ENCODE measurements at regions not wholly inside any gene's neighbourhood (a gene's known extent, or its start where the extent isn't known, plus 50 kb on each side); places are given as distances from the start of the nearest gene placed in this dataset.
"Not testable (repeated sequence)": the region's sequence is repeated elsewhere in the genome, so short reads cannot be mapped to it uniquely, and the experiment has no call there.

GRCh38 chr2:13289310-13289709 is 572.6 kb downstream of the TRIB2 start:
- Histone ChIP-seq H3K4me3 (ENCODE audit: insufficient read depth, low read length) (no peak overlapping the region), H3K27ac (ENCODE audit: low read depth, low read length) (no peak overlapping the region), H3K4me1 (ENCODE audit: insufficient read depth, low read length) (no peaks in the 10 kb centered on the region), H3K4me2 (ENCODE audit: insufficient read depth, low read length) (no peak overlapping the region), H4K20me1 (ENCODE audit: insufficient read depth, low read length) (no peaks in the 10 kb centered on the region), H2AFZ (ENCODE audit: low read length) (no peak overlapping the region), H3K36me3 (ENCODE audit: insufficient read depth, low read length) (no peaks in the 10 kb centered on the region), H3K79me2 (ENCODE audit: insufficient read depth, low read length) (no peaks in the 10 kb centered on the region), H3K27me3 (ENCODE audit: insufficient read depth, low read length) (no peaks in the 10 kb centered on the region), H3K9me3 (ENCODE audit: low read depth, low read length) (peaks cover 2% of the 10 kb centered on the region)
- DNase-seq (ENCODE audit: insufficient read length, low spot score, missing footprints), result no peak
- no peak for TF ChIP-seq CTCF (IDR thresholded peaks at IDR 0.05; ENCODE audit: extremely low read depth, low read depth, low read length)

DNA sequence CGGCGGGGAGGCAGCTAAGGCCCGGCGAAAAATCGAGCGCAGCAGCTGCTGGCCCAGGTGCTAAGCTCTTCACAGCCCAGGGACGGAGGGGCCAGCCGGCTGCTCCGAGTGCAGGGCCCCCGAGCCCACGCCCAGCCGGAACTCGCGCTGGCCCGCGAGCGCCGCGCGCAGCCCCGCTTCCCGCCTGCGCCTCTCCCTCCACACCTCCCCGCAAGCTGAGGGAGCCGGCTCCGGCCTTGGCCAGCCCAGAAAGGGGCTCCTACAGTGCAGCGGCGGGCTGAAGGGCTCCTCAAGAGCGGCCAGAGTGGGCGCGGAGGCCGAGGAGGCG is 591.7 kb downstream of the TRIB2 start:
- not testable (repeated sequence) for H3K27ac ChIP-seq (ENCODE audit: low read depth, low read length); H3K36me3 ChIP-seq (ENCODE audit: insufficient read depth, low read length); H3K79me2 ChIP-seq (ENCODE audit: insufficient read depth, low read length); H3K4me3 ChIP-seq (ENCODE audit: insufficient read depth, low read length); DNase-seq (ENCODE audit: insufficient read length, low spot score, missing footprints); H3K4me2 ChIP-seq (ENCODE audit: insufficient read depth, low read length); H3K4me1 ChIP-seq (ENCODE audit: insufficient read depth, low read length); H3K9me3 ChIP-seq (ENCODE audit: low read depth, low read length); H2AFZ ChIP-seq (ENCODE audit: low read length); H4K20me1 ChIP-seq (ENCODE audit: insufficient read depth, low read length); H3K27me3 ChIP-seq (ENCODE audit: insufficient read depth, low read length)

- H3K9me3 ChIP-seq (ENCODE audit: low read depth, low read length), result no peaks in the 10 kb centered on the region
- H3K4me1 ChIP-seq (ENCODE audit: insufficient read depth, low read length), result no peaks in the 10 kb centered on the region
- no peaks in the 10 kb centered on the region for H3K36me3 ChIP-seq (ENCODE audit: insufficient read depth, low read length)
- H3K27me3 ChIP-seq (ENCODE audit: insufficient read depth, low read length), result no peaks in the 10 kb centered on the region
- no peak overlapping the region for H3K27ac ChIP-seq (ENCODE audit: low read depth, low read length)
- no peak overlapping the region for H3K4me2 ChIP-seq (ENCODE audit: insufficient read depth, low read length)
- H2AFZ ChIP-seq (ENCODE audit: low read length), result no peak overlapping the region
- no peaks in the 10 kb centered on the region for H4K20me1 ChIP-seq (ENCODE audit: insufficient read depth, low read length)
- no peak for DNase-seq (ENCODE audit: insufficient read length, low spot score, missing footprints)
- H3K79me2 ChIP-seq (ENCODE audit: insufficient read depth, low read length), result no peaks in the 10 kb centered on the region
- no peak overlapping the region for H3K4me3 ChIP-seq (ENCODE audit: insufficient read depth, low read length)
- TF ChIP-seq CTCF (IDR thresholded peaks at IDR 0.05; ENCODE audit: extremely low read depth, low read depth, low read length), result no peak
These were observed 592.3 kb downstream of the TRIB2 start for GRCh38 chr2:13308989-13309388.

- Histone ChIP-seq H3K4me2 (ENCODE audit: insufficient read depth, low read length) (no peak overlapping the region), H3K79me2 (ENCODE audit: insufficient read depth, low read length) (no peaks in the 10 kb centered on the region), H3K27me3 (ENCODE audit: insufficient read depth, low read length) (no peaks in the 10 kb centered on the region), H2AFZ (ENCODE audit: low read length) (no peak overlapping the region), H3K9me3 (ENCODE audit: low read depth, low read length) (peaks cover 2% of the 10 kb centered on the region), H3K27ac (ENCODE audit: low read depth, low read length) (no peak overlapping the region), H3K4me3 (ENCODE audit: insufficient read depth, low read length) (no peak overlapping the region), H4K20me1 (ENCODE audit: insufficient read depth, low read length) (no peaks in the 10 kb centered on the region), H3K36me3 (ENCODE audit: insufficient read depth, low read length) (no peaks in the 10 kb centered on the region), H3K4me1 (ENCODE audit: insufficient read depth, low read length) (no peaks in the 10 kb centered on the region)
- no peak for TF ChIP-seq CTCF (IDR thresholded peaks at IDR 0.05; ENCODE audit: extremely low read depth, low read depth, low read length)
- no peak for DNase-seq (ENCODE audit: insufficient read length, low spot score, missing footprints)
These were observed 615.3 kb downstream of the TRIB2 start for GRCh38 chr2:13332060-13332459.

GRCh38 chr2:13334071-13334470 is 617.3 kb downstream of the TRIB2 start:
- not testable (repeated sequence) for H3K27ac ChIP-seq (ENCODE audit: low read depth, low read length); H4K20me1 ChIP-seq (ENCODE audit: insufficient read depth, low read length); H3K9me3 ChIP-seq (ENCODE audit: low read depth, low read length); H3K27me3 ChIP-seq (ENCODE audit: insufficient read depth, low read length); H3K36me3 ChIP-seq (ENCODE audit: insufficient read depth, low read length); H3K4me1 ChIP-seq (ENCODE audit: insufficient read depth, low read length); H3K79me2 ChIP-seq (ENCODE audit: insufficient read depth, low read length); H2AFZ ChIP-seq (ENCODE audit: low read length); H3K4me3 ChIP-seq (ENCODE audit: insufficient read depth, low read length); H3K4me2 ChIP-seq (ENCODE audit: insufficient read depth, low read length); DNase-seq (ENCODE audit: insufficient read length, low spot score, missing footprints)
